GM12878 (cell line): ENCODE measurements at regions not wholly inside any gene's neighbourhood (a gene's known extent, or its start where the extent isn't known, plus 50 kb on each side); places are given as distances from the start of the nearest gene placed in this dataset.
A peak's percentile ranks its signal among the peaks of the same experiment; 100 is the strongest.

Experiments used
- ATAC-seq: fragments of 200-7000 bp; cut with Tn5 transposase; 3 replicates; pipeline ENCODE4 v1.9.1; 2020; ENCODE audit warnings: mild to moderate bottlenecking, moderate library complexity
- BruUV-seq: library from RNA; stranded (reverse); fragments of 400-500 nt; replicated peaks from 2 replicates; lab custom pipeline; 2021; lab: Mats Ljungman, UMichigan
- CTCF ChIA-PET: fragments of 300-600 bp; sonication (Branson Sonifier 250); formaldehyde crosslinking; extraction: SDS; loops from one replicate; lab custom pipeline; 2021; ENCODE audit warnings: inconsistent platforms; lab: Yijun Ruan, JAX
- POLR2A ChIA-PET: fragments of 350-600 bp; formaldehyde crosslinking; extraction: SDS; loops from one replicate; lab custom pipeline; 2021; ENCODE audit warnings: inconsistent platforms; lab: Charles Lee
- RAD21 ChIA-PET: fragments of 300-600 bp; sonication (Branson Sonifier 250); formaldehyde crosslinking; loops from one replicate; lab custom pipeline; 2023; ENCODE audit warnings: antibody characterized with exemption; ENCODE audit not compliant: unreplicated experiment; lab: Charles Lee
- SMC1A ChIA-PET: fragments of 300-600 bp; sonication (Branson Sonifier 250); formaldehyde crosslinking; loops from one replicate; lab custom pipeline; 2023; ENCODE audit not compliant: unreplicated experiment, uncharacterized antibody; lab: Charles Lee
- DNase-seq: peaks from one replicate; pipeline ENCODE4 v3.0.0-alpha.2; 2011; ENCODE audit warnings: low read depth, low spot score
- FAIRE-seq: peaks from 3 replicates; lab custom pipeline; 2011; peaks lifted over from hg19 to GRCh38; lab: Jason Lieb, UNC
- H2AFZ ChIP-seq: 2 replicates; pipeline ENCODE4 v1.6.0; 2011; ENCODE audit warnings: low read depth, low read length, control low read depth; ENCODE audit not compliant: control insufficient read depth
- H3K27ac ChIP-seq: 2 replicates; pipeline ENCODE4 v1.5.1; 2011; ENCODE audit warnings: control low read depth; ENCODE audit not compliant: control insufficient read depth, insufficient read depth
- H3K27me3 ChIP-seq, 2 experiments: replicated peaks in 1 of 2; 2 replicates each; pipeline versions ENCODE4 v1.6.0 to v1.6.1; 2011; ENCODE audit warnings: low read length in 1 of 2; ENCODE audit not compliant: control insufficient read depth in 2 of 2, insufficient read depth in 2 of 2
- H3K36me3 ChIP-seq, 2 experiments: 2 replicates each; pipeline ENCODE4 v1.5.1; 2011; ENCODE audit warnings: low read length in 1 of 2; ENCODE audit not compliant: control insufficient read depth in 2 of 2, insufficient read depth in 2 of 2
- H3K4me1 ChIP-seq: 2 replicates; pipeline ENCODE4 v1.6.1; 2011; ENCODE audit warnings: mild to moderate bottlenecking, low read length, moderate library complexity, mixed read lengths; ENCODE audit not compliant: control insufficient read depth, insufficient read depth
- H3K4me2 ChIP-seq: 2 replicates; pipeline ENCODE4 v1.6.0; 2011; ENCODE audit warnings: control low read depth; ENCODE audit not compliant: control insufficient read depth, insufficient read depth
- H3K4me3 ChIP-seq: fragments of 200-600 bp; sonication (generic); 2 replicates; pipeline ENCODE4 v1.5.1; 2016
- H3K79me2 ChIP-seq: 2 replicates; pipeline ENCODE4 v1.6.0; 2011; ENCODE audit warnings: low read length; ENCODE audit not compliant: control insufficient read depth, insufficient read depth
- H3K9ac ChIP-seq: 2 replicates; pipeline ENCODE4 v1.8.0; 2011; ENCODE audit warnings: low read length, control low read depth, mixed read lengths; ENCODE audit not compliant: control insufficient read depth, insufficient read depth
- H3K9me3 ChIP-seq: replicated peaks from 3 replicates; pipeline ENCODE4 v1.5.1; 2011; ENCODE audit warnings: mild to moderate bottlenecking, low read length; ENCODE audit not compliant: control insufficient read depth, insufficient read depth
- H4K20me1 ChIP-seq: 2 replicates; pipeline ENCODE4 v1.6.0; 2011; ENCODE audit not compliant: control insufficient read depth, insufficient read depth
- BHLHE40 ChIP-seq, 2 experiments: fragments of 450-650 bp in 1 of 2; IDR thresholded peaks; 2 replicates each; pipeline ENCODE4 v1.6.1; 2011 to 2017; ENCODE audit warnings: low read depth in 2 of 2, borderline replicate concordance in 1 of 2, improper control_type of control experiment in 1 of 2, low read length in 1 of 2, mild to moderate bottlenecking in 1 of 2
- CUX1 ChIP-seq: IDR thresholded peaks from 2 replicates; pipeline ENCODE4 v1.6.1; 2012; ENCODE audit warnings: improper control_type of control experiment, low read depth, low read length; ENCODE audit not compliant: insufficient replicate concordance
- EP300 ChIP-seq, 2 experiments: fragments of 150-350 bp in 1 of 2; IDR thresholded peaks; 2 replicates each; pipeline ENCODE4 v1.6.1; 2011 to 2012; ENCODE audit warnings: low read depth in 2 of 2, low read length in 2 of 2, borderline replicate concordance in 1 of 2, improper control_type of control experiment in 1 of 2, inconsistent platforms in 1 of 2; ENCODE audit not compliant: control insufficient read depth in 1 of 2
- ESRRA ChIP-seq: IDR thresholded peaks from 2 replicates; pipeline ENCODE4 v1.6.1; 2012; ENCODE audit warnings: mild to moderate bottlenecking, low read length, improper control_type of control experiment
- GATAD2B ChIP-seq: fragments of 450-650 bp; conservative IDR thresholded peaks from 2 replicates; pipeline ENCODE4 v1.6.1; 2017; ENCODE audit warnings: low read depth, mild to moderate bottlenecking, moderate library complexity
- KDM1A ChIP-seq: fragments of 200-600 bp; sonication (generic); IDR thresholded peaks from 2 replicates; pipeline ENCODE4 v1.6.1; 2016; ENCODE audit warnings: borderline replicate concordance
- MEF2B ChIP-seq: fragments of 450-650 bp; IDR thresholded peaks from 2 replicates; pipeline ENCODE4 v1.6.1; 2018; ENCODE audit warnings: mild to moderate bottlenecking, moderate library complexity; ENCODE audit not compliant: partially characterized antibody, poor library complexity, severe bottlenecking
- MLLT1 ChIP-seq: fragments of 450-650 bp; IDR thresholded peaks from 2 replicates; pipeline ENCODE4 v1.6.1; 2016; ENCODE audit warnings: mild to moderate bottlenecking
- SMAD1 ChIP-seq: fragments of 450-650 bp; IDR thresholded peaks from 2 replicates; pipeline ENCODE4 v1.6.1; 2018; ENCODE audit warnings: mild to moderate bottlenecking, low read depth; ENCODE audit not compliant: partially characterized antibody
- YY1 ChIP-seq: IDR thresholded peaks from 2 replicates; pipeline ENCODE4 v1.6.1; 2011; ENCODE audit warnings: low read depth, mild to moderate bottlenecking, low read length
- WGBS: methylation state at CpG from one replicate; pipeline ENCODE4 v1.1.6; 2016; ENCODE audit warnings: low lambda C conversion rate; ENCODE audit not compliant: insufficient replicate concordance, insufficient coverage; ENCODE audit errors: missing lambda C conversion rate; 5-methylcytosine and 5-hydroxymethylcytosine counted together
- in situ Hi-C: fragments of 300-500 bp; cut with MboI; formaldehyde crosslinking; loops from 9 replicates; pipeline ENCODE4 v1.14.3; 2018; ENCODE audit warnings: mixed read lengths
- intact Hi-C: fragments of 100-400 bp; cut with micrococcal nuclease; formaldehyde crosslinking; loops from one replicate; pipeline ENCODE4 v1.14.2; 2022; ENCODE audit not compliant: unreplicated experiment

- no peaks in the 10 kb centered on the region for H3K36me3 ChIP-seq
- intact Hi-C loops, result no loop called here
- FAIRE-seq, result no peak
- H3K27ac ChIP-seq, result no peak overlapping the region
- in situ Hi-C loops, result no loop called here
- BruUV-seq, result no TSS peak
- 38% methylated on average over 16 of the region's 16 CpGs for WGBS
- POLR2A ChIA-PET, result no interaction called here
- no peak overlapping the region for H3K4me2 ChIP-seq
- H4K20me1 ChIP-seq, result no peaks in the 10 kb centered on the region
- no peak for DNase-seq
- peak; percentile 70 for ATAC-seq
- CTCF ChIA-PET, result no interaction called here
- no peaks in the 10 kb centered on the region for H3K4me1 ChIP-seq
- SMC1A ChIA-PET, result interaction anchor here (1.0 to 1.2 kb wide), 3 partner anchors 23 to 28 kb away, joined by 3 read pairs; no protein-coding TSS in a partner anchor
- TF ChIP-seq KDM1A (no peak), EP300 (IDR thresholded peaks at IDR 0.05; ENCODE audit: borderline replicate concordance in 1 of 2, control insufficient read depth in 1 of 2, low read depth in 2 of 2, low read length in 2 of 2) (peak in 1 of 2 experiments; percentile 46; a peak in 1 of 4 replicates), MEF2B (peak; percentile 70), YY1 (no peak), CUX1 (peak; percentile 91), BHLHE40 (IDR thresholded peaks at IDR 0.05; ENCODE audit: borderline replicate concordance in 1 of 2, low read depth in 2 of 2, low read length in 1 of 2) (peak in 1 of 2 experiments; percentile 71; a peak in 2 of 4 replicates), MLLT1 (peak; percentile 73; the same call in 1 of the 2 replicates), SMAD1 (peak; percentile 66), ESRRA (no peak), GATAD2B (peak; percentile 99)
- TF ChIP-seq, all 136 proteins: peak for 7
- H3K79me2 ChIP-seq, result no peaks in the 10 kb centered on the region
- RAD21 ChIA-PET, result interaction anchor here (1.4 kb wide), 1 partner anchor 156 kb away, joined by 5 read pairs; no protein-coding TSS in a partner anchor
- no peak overlapping the region for H3K4me3 ChIP-seq
- H2AFZ ChIP-seq, result no peak overlapping the region
- H3K27me3 ChIP-seq, result peaks cover 0 to 2% of the 10 kb centered on the region in 2 experiments; a peak in 2 of 4 replicates
- H3K9ac ChIP-seq, result no peak overlapping the region
- H3K9me3 ChIP-seq, result peaks cover 2% of the 10 kb centered on the region; the same call in 1 of the 3 replicates
These were observed 407.9 kb upstream of the SHH start for GRCh38 chr7:156220078-156220605.
